MG63 (cell line): ENCODE measurements at regions not wholly inside any gene's neighbourhood (a gene's known extent, or its start where the extent isn't known, plus 50 kb on each side); places are given as distances from the start of the nearest gene placed in this dataset.

Experiments
- DNase-seq: peaks from one replicate; pipeline ENCODE4 v3.0.0-alpha.2; 2020
- H3K27me3 ChIP-seq: fragments of 250-450 bp; sonication (Bioruptor Pico); 2 replicates; pipeline ENCODE4 v1.5.1; 2020; ENCODE audit warnings: mild to moderate bottlenecking, moderate library complexity
- H3K36me3 ChIP-seq: fragments of 250-450 bp; sonication (Bioruptor Pico); 2 replicates; pipeline ENCODE4 v1.5.1; 2020; ENCODE audit warnings: mild to moderate bottlenecking, moderate library complexity
- H3K4me3 ChIP-seq: fragments of 250-450 bp; sonication (Bioruptor Pico); 2 replicates; pipeline ENCODE4 v1.5.1; 2020; ENCODE audit warnings: mild to moderate bottlenecking, moderate library complexity
- H3K9me3 ChIP-seq: fragments of 250-450 bp; sonication (Bioruptor Pico); 2 replicates; pipeline ENCODE4 v1.5.1; 2020; ENCODE audit warnings: mild to moderate bottlenecking, moderate library complexity

- Histone ChIP-seq H3K36me3 (no peaks in the 10 kb centered on the region), H3K27me3 (no peaks in the 10 kb centered on the region), H3K4me3 (no peak overlapping the region), H3K9me3 (no peaks in the 10 kb centered on the region)
- DNase-seq: no peak
Measured at GRCh38 chr1:56442290-56442877, 137.0 kb downstream of the PLPP3 start.

GRCh38 chr1:56441601-56442000, 137.8 kb downstream of the PLPP3 start:
- Histone ChIP-seq H3K36me3 (no peaks in the 10 kb centered on the region), H3K4me3 (no peak overlapping the region), H3K9me3 (no peaks in the 10 kb centered on the region), H3K27me3 (no peaks in the 10 kb centered on the region)
- no peak for DNase-seq

- no peak for DNase-seq
- Histone ChIP-seq H3K9me3 (no peaks in the 10 kb centered on the region), H3K27me3 (no peaks in the 10 kb centered on the region), H3K4me3 (no peak overlapping the region), H3K36me3 (no peaks in the 10 kb centered on the region)
Measured at GRCh38 chr1:56439610-56440264, 139.6 kb downstream of the PLPP3 start.

GRCh38 chr1:56438901-56439551, 140.3 kb downstream of the PLPP3 start:
- Histone ChIP-seq H3K36me3 (no peaks in the 10 kb centered on the region), H3K4me3 (no peak overlapping the region), H3K9me3 (no peaks in the 10 kb centered on the region), H3K27me3 (no peaks in the 10 kb centered on the region)
- no peak for DNase-seq

- Histone ChIP-seq H3K9me3 (no peaks in the 10 kb centered on the region), H3K27me3 (no peaks in the 10 kb centered on the region), H3K4me3 (no peak overlapping the region), H3K36me3 (no peaks in the 10 kb centered on the region)
- DNase-seq: peak; percentile 55
Measured at GRCh38 chr1:56437959-56438358, 141.4 kb downstream of the PLPP3 start.

GRCh38 chr1:56436912-56437417, 142.4 kb downstream of the PLPP3 start:
- Histone ChIP-seq H3K36me3 (no peaks in the 10 kb centered on the region), H3K9me3 (no peaks in the 10 kb centered on the region), H3K4me3 (no peak overlapping the region), H3K27me3 (no peaks in the 10 kb centered on the region)
- no peak for DNase-seq

GRCh38 chr1:56436296-56436695, 143.1 kb downstream of the PLPP3 start:
- Histone ChIP-seq H3K27me3 (no peaks in the 10 kb centered on the region), H3K4me3 (no peak overlapping the region), H3K36me3 (no peaks in the 10 kb centered on the region), H3K9me3 (no peaks in the 10 kb centered on the region)
- no peak for DNase-seq

- Histone ChIP-seq H3K36me3 (no peaks in the 10 kb centered on the region), H3K9me3 (no peaks in the 10 kb centered on the region), H3K27me3 (no peaks in the 10 kb centered on the region), H3K4me3 (no peak overlapping the region)
- DNase-seq: no peak
Measured at GRCh38 chr1:56435434-56436262, 143.7 kb downstream of the PLPP3 start.

GRCh38 chr1:56434740-56435139, 144.6 kb downstream of the PLPP3 start:
- Histone ChIP-seq H3K27me3 (no peaks in the 10 kb centered on the region), H3K36me3 (no peaks in the 10 kb centered on the region), H3K4me3 (no peak overlapping the region), H3K9me3 (no peaks in the 10 kb centered on the region)
- DNase-seq: no peak

- H3K4me3 ChIP-seq: no peak overlapping the region
- H3K9me3 ChIP-seq: no peaks in the 10 kb centered on the region
- no peak for DNase-seq
- H3K36me3 ChIP-seq: no peaks in the 10 kb centered on the region
- no peaks in the 10 kb centered on the region for H3K27me3 ChIP-seq
Measured at GRCh38 chr1:56434025-56434424, 145.3 kb downstream of the PLPP3 start.

- no peaks in the 10 kb centered on the region for H3K27me3 ChIP-seq
- no peaks in the 10 kb centered on the region for H3K9me3 ChIP-seq
- no peak overlapping the region for H3K4me3 ChIP-seq
- DNase-seq: no peak
- H3K36me3 ChIP-seq: no peaks in the 10 kb centered on the region
Measured at GRCh38 chr1:56433056-56433577, 146.2 kb downstream of the PLPP3 start.

- Histone ChIP-seq H3K9me3 (no peaks in the 10 kb centered on the region), H3K4me3 (no peak overlapping the region), H3K36me3 (no peaks in the 10 kb centered on the region), H3K27me3 (no peaks in the 10 kb centered on the region)
- no peak for DNase-seq
Measured at GRCh38 chr1:56432166-56432971, 147.0 kb downstream of the PLPP3 start.

GRCh38 chr1:56430141-56430839, 149.1 kb downstream of the PLPP3 start:
- Histone ChIP-seq H3K36me3 (no peaks in the 10 kb centered on the region; the same call in 1 of the 2 replicates), H3K27me3 (no peaks in the 10 kb centered on the region), H3K9me3 (no peaks in the 10 kb centered on the region), H3K4me3 (no peak overlapping the region)
- DNase-seq: no peak

- DNase-seq: no peak
- Histone ChIP-seq H3K9me3 (no peaks in the 10 kb centered on the region), H3K4me3 (no peak overlapping the region), H3K27me3 (no peaks in the 10 kb centered on the region), H3K36me3 (no peaks in the 10 kb centered on the region; the same call in 1 of the 2 replicates)
Measured at GRCh38 chr1:56429288-56429687, 150.1 kb downstream of the PLPP3 start.

- H3K36me3 ChIP-seq: no peaks in the 10 kb centered on the region; the same call in 1 of the 2 replicates
- H3K9me3 ChIP-seq: no peaks in the 10 kb centered on the region
- H3K27me3 ChIP-seq: no peaks in the 10 kb centered on the region
- DNase-seq: no peak
- H3K4me3 ChIP-seq: no peak overlapping the region
Measured at GRCh38 chr1:56426587-56427381, 152.6 kb downstream of the PLPP3 start.
